ENCODE measurements at regions not wholly inside any gene's neighbourhood (a gene's known extent, or its start where the extent isn't known, plus 50 kb on each side); places are given as distances from the start of the nearest gene placed in this dataset.

GRCh38 chr2:125885340-125885739, 770.6 kb upstream of the GYPC start:
- Histone ChIP-seq H3K4me1 (no peaks in the 10 kb centered on the region), H3K27me3 (no peaks in the 10 kb centered on the region), H3K27ac (no peak overlapping the region), H3K4me3 (no peak overlapping the region), H3K36me3 (no peaks in the 10 kb centered on the region), H3K9me3 (peaks cover 4 to 45% (median 30%) of the 10 kb centered on the region in 4 donors)
- 74 to 92% (median 80%) methylated on average over 3 of the region's 3 CpGs for WGBS, 5 donors
- TF ChIP-seq POLR2AphosphoS5 (IDR thresholded peaks at IDR 0.05), result no peak
- intact Hi-C loops (cut with DNase I; ENCODE audit: low total_unique reads), result no loop called here
- DNase-seq, result no peak

GRCh38 chr2:125886153-125886552, 769.8 kb upstream of the GYPC start:
- Histone ChIP-seq H3K27ac (no peak overlapping the region), H3K36me3 (no peaks in the 10 kb centered on the region), H3K27me3 (no peaks in the 10 kb centered on the region), H3K4me3 (no peak overlapping the region), H3K4me1 (no peaks in the 10 kb centered on the region), H3K9me3 (peaks cover 4 to 48% (median 34%) of the 10 kb centered on the region in 4 donors)
- no peak for TF ChIP-seq POLR2AphosphoS5 (IDR thresholded peaks at IDR 0.05)
- no peak for TF ChIP-seq CTCF (IDR thresholded peaks at IDR 0.05)
- TF ChIP-seq EP300 (IDR thresholded peaks at IDR 0.05), result no peak
- no peak for TF ChIP-seq POLR2A (IDR thresholded peaks at IDR 0.05)
- 84 to 93% (median 90%) methylated on average over 4 of the region's 4 CpGs for WGBS, 5 donors
- intact Hi-C loops (cut with DNase I; ENCODE audit: low total_unique reads), result no loop called here
- no peak for DNase-seq

- Histone ChIP-seq H3K27me3 (no peaks in the 10 kb centered on the region), H3K27ac (no peak overlapping the region), H3K9me3 (peaks cover 0 to 28% (median 6%) of the 10 kb centered on the region in 4 donors), H3K36me3 (no peaks in the 10 kb centered on the region), H3K4me3 (no peak overlapping the region), H3K4me1 (no peaks in the 10 kb centered on the region)
- DNase-seq, result no peak
- intact Hi-C loops (cut with DNase I; ENCODE audit: low total_unique reads), result no loop called here
- TF ChIP-seq EP300 (IDR thresholded peaks at IDR 0.05) (no peak), POLR2AphosphoS5 (IDR thresholded peaks at IDR 0.05) (no peak)
Measured at GRCh38 chr2:125901278-125901677, 754.7 kb upstream of the GYPC start.

GRCh38 chr2:125925891-125926546, 729.9 kb upstream of the GYPC start:
- no peak for DNase-seq
- Histone ChIP-seq H3K27ac (no peak overlapping the region), H3K4me3 (no peak overlapping the region), H3K9me3 (peaks cover 0 to 4% (median 0%) of the 10 kb centered on the region in 4 donors), H3K27me3 (no peaks in the 10 kb centered on the region), H3K4me1 (no peaks in the 10 kb centered on the region), H3K36me3 (no peaks in the 10 kb centered on the region)
- TF ChIP-seq POLR2A (IDR thresholded peaks at IDR 0.05) (no peak), POLR2AphosphoS5 (IDR thresholded peaks at IDR 0.05) (no peak), CTCF (IDR thresholded peaks at IDR 0.05) (no peak), EP300 (IDR thresholded peaks at IDR 0.05) (no peak)
- WGBS, 5 donors, result 65 to 80% (median 70%) methylated on average over 7 of the region's 7 CpGs
- intact Hi-C loops (cut with DNase I; ENCODE audit: low total_unique reads), result no loop called here

- Histone ChIP-seq H3K4me1 (no peaks in the 10 kb centered on the region), H3K9me3 (peaks cover 0 to 3% (median 0%) of the 10 kb centered on the region in 4 donors), H3K27ac (no peak overlapping the region), H3K36me3 (no peaks in the 10 kb centered on the region), H3K4me3 (no peak overlapping the region), H3K27me3 (no peaks in the 10 kb centered on the region)
- TF ChIP-seq EP300 (IDR thresholded peaks at IDR 0.05) (no peak), POLR2AphosphoS5 (IDR thresholded peaks at IDR 0.05) (no peak), POLR2A (IDR thresholded peaks at IDR 0.05) (no peak), CTCF (IDR thresholded peaks at IDR 0.05) (no peak)
- intact Hi-C loops (cut with DNase I; ENCODE audit: low total_unique reads), result no loop called here
- DNase-seq, result no peak
- WGBS, 5 donors, result 72 to 89% (median 85%) methylated on average over 2 of the region's 2 CpGs
Measured at GRCh38 chr2:125935559-125935958, 720.4 kb upstream of the GYPC start.

Data from stomach (tissue), 8 donors.